Activated naive CD4-positive, alpha-beta T cell treated with anti-CD3 and anti-CD28 coated beads, Interleukin-2, amount 50 U/mL, for 16 hours (primary cell): ENCODE measurements at regions not wholly inside any gene's neighbourhood (a gene's known extent, or its start where the extent isn't known, plus 50 kb on each side); places are given as distances from the start of the nearest gene placed in this dataset.
"Not testable (repeated sequence)": the region's sequence is repeated elsewhere in the genome, so short reads cannot be mapped to it uniquely, and the experiment has no call there.

ENCODE experiments used
- DNase-seq: peaks from one replicate; pipeline ENCODE4 v3.0.0-alpha.2; 2020

DNA sequence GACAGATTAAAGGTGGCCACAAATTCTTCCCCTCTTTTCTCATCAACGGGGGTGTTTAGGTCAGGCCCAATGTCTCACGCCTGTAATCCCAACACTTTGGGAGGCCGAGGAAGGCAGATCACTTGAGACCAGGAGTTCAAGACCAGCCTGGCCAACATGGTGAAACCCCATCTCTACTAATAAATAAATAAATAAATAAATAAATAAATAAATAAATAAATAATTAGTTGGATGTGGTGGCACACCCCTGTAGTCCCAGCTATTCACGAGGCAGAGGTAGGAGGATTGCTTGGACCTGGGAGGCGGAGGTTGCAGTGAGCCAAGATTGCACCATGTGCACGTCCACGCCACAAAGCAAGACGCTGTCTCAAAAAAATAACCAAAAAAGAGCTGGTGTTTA is 180.7 kb downstream of the FASLG start:
- not testable (repeated sequence) for DNase-seq

DNA sequence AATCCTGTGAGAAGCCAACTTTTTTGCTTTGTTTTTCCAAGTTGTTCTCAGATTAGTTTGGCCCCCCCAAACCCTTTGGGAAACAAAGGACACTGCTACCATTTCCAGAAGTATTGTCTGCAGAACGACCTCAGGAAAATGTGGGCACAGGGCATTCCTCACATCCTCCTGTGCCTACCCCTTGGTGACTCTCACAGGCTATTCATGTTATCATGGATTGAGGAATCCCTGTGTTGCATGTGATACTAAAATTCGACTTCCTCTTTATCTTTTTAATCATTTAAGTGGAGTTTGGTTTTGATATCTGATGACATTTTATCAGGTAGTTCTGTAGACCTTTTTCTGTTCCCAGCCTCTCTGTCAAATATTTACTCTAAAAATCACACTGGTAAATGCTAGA is 184.5 kb downstream of the FASLG start:
- no peak for DNase-seq

DNA sequence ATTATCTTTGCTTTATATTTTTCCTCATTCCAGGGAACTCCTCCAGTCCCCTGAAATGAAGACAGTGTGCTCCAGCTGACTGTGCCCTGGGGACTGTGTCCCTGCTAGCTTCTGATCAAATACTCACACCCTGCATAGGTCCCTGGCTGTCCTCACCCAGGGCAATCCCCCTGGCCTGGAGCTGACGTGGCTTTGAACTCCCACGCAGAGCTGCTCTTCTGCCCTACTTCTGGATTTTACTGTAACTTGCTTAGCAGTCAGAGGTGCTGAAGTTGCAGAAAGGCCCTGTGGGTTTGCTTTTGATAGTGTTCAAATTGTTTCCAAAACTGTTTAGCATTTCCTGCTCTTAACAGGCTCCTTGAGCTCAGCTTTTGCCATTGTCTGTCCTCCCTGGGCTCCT is 186.5 kb downstream of the FASLG start:
- DNase-seq: peak; percentile 52

DNA sequence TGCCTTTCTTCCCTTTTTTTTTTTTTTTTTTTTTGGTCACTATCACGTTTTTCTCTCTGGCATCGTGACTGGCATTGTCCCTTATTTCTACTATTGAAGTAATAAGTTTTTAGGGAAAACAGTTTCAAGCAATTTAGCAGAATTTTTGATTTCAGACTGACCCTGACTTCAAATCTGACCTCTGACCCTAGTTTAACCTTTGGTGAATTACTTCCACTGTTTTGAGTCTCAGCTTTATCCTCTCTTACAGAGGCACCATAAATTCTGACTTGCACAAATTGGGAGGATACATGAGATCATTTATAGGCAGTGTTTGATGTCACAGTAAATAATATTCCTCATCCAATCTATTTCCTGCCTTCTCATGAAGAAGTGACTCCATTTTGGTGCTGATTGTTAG is 187.0 kb downstream of the FASLG start:
- no peak for DNase-seq

DNA sequence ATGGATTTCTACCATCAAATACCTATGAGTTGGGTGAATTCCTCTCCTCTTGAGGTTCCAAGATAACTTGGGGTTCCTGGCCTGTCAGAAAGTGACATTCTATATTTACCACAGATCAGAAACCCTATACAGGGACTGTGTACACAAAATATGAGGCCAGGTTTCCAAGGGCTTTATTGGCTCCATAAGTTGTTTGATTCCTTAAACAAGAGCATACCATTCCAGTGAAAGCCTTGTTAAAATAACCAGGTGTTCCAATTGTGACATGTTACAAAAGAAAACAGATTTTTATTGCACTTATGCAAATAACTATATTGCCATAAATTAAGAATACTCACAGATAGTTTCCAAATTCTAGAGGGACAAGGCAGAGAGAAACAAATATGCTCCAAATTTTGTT is 188.9 kb downstream of the FASLG start:
- DNase-seq: not testable (repeated sequence)

DNA sequence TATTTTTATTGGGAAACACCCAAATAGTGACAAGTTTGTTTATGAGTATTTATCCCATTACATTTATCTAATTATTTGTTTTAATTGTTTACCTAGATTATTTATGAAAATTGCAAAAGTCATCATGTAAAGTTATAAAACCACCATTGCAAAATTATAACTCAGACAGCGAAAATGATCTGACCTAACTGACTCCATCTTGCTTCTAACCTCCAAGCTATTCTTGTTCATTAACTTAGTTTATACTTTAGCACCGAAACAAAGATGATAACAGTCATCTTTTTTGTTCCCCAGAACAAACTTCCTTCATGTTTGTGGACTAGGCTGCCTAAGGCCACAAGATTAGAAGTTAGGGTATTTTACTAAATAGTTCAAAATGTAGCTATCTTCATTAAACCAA is 190.8 kb downstream of the FASLG start:
- no peak for DNase-seq

DNA sequence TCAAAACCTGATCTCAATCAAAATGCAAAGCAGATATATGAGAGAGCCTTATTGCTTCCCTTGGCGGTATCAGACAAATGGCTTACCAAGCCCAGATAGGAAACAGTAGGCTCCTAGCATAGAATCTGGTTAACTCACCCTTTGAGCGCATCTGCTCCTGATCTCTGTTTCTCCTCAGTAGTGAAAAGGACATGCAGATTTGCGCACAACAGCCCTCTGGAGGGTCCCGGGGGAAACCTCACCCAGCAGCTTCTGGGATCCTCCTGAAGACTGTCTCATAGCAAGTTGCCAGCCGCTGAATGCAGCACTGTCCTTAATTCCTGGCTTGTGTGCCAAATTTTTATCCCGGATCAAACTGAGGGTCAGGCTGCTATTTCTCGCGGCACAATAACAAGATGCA is 192.2 kb downstream of the FASLG start:
- DNase-seq: no peak

DNA sequence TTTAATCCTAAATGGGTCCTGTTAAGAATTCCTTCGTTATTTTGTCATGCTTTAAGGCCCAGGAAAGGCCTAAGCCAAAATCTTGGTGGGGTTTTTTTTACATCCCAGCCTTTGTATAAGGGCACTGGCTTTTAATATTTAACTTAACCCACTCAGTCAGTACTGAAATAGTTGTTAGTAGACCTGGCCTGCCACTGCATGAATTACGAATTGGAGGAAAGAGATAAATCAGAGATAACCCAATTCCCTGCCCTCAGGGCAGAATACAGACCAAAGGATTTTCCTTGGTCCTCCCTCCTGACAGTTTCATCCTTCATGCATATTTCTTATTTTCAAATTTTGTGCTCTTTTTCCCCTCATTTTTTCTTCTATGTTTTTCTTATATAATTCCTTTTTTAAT is 193.0 kb downstream of the FASLG start:
- DNase-seq: no peak

DNA sequence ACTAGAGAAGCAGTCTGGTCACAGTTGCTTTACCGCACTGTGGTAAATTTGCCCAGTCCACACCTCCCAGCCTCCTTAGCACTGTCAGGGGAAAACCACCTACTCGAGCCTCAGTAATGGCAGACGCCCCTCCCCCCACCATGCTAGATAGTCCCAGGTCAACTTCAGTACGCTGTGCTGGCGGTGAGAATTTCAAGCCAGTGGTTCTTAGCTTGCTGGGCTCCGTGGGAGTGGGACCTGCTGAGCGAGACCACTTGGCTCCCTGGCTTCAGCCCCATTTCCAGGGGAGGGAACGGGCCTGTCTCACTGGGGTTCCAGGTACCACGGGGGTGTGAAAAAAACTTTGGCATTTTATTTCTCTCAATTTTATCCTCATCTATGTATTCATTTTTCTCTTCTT is 194.8 kb downstream of the TNFSF18 start:
- DNase-seq: not testable (repeated sequence)

DNA sequence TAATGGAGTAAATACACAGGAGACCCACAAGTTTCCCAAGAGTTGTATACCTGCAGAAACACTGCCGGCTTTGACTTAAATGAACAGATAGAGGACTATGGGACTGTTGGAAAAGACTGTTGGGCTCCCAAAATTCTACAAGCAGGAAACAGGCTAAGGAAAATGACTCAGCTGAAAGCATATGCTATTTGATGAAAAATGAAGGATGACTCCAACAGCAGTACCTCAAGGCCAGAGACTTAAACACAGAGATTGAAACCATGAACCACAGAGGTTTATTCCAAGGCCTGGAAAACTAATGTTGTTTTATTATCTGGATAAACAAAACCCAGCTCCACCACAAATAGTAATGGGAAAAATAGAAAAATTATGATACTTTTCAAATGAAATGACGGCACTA is 187.7 kb downstream of the TNFSF18 start:
- no peak for DNase-seq

DNA sequence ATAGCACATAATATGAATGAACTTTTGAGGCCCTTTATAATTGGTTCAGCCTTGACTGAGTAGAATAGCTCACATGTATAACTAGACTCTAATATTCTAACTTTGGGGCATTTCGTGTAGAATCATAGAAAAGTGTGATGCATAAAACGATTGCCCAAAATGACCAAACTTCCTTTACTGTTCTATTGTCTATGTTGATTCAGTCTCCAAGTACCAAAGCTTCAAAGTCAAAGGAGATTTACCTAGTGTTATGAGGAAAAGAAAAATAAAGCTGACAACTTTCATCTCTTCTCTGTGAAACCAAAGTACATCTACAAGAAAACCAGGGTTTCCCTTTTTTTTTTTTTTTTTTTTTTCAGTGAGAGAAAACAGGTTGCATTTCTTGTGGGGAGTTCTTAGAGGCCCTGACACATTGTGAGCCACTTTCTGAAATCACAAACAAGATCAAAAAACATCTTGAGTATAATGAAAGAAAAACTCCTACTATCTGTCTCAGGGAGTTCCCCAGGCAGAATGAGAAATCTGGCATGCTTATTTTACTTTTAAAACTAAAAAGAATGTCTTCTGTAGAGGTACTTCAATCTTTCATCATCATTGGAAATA is 183.4 kb downstream of the TNFSF18 start:
- no peak for DNase-seq

DNA sequence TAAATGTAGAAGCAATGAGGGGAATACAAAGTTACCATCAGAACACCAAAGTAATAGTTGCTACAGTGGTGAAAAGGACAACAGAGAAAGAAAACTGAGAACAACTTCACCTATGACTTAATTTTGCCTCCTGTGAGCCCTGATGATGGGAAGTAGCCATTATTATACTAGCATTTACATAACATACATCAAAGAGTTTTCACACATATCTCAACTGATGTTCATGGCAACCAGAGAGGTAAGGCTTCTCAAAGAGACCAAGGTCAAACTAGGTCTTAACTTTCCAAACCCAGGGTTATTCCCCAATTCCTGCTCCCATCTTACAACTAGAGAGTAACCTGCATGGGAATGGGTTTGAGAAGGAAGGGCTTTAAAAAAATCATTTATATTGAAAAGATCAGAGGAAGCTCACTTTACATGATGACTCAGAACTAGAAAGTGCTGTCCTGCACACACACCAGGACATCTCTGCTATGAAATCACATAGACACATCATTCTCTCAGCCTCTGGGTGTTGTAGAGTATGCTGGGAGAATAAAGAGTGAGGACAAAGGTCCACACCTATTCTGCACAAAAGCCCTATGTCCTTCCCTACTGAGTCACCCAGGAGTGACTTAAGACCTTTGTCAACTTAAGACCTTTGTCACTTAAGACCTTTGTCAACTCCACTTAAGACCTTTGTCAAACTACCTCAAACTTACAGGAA is 179.7 kb downstream of the TNFSF18 start:
- no peak for DNase-seq

DNA sequence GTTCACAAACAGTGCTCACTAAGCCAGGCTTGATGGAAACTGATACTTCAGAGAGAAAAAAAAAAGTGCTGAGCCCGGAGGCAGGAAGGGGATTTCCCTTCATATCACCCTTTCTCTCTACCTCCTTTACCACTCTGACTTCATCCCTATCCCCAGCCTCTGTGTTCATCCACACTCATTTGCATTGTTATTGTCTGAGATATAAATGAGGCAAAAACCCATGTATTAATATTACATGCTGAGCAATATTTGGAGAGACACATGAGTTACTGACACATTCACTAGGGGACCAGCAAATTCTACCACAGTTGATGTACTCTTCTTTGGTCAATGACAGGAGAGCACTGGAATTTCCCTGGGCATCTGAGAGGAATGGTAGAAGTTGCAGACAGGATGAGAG is 175.8 kb downstream of the TNFSF18 start:
- DNase-seq: no peak

DNA sequence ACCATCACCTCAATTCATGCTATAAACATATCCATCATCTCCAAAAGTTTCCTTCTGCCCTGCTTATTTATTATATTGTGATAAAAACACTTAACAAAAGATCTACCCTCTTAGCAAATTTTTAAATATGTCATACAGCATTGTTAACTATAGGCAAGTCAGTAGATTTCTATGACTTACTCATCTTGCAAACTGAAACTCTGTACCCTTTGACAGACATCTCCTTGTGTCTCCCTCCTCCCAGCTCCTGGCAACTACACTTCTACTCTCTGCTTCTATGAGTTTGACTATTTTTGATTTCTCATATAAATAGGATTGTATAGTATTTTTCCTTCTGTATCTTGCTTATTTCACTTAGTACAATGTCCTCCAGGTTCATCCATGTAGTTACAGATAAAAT is 174.8 kb downstream of the TNFSF18 start:
- DNase-seq: no peak

DNA sequence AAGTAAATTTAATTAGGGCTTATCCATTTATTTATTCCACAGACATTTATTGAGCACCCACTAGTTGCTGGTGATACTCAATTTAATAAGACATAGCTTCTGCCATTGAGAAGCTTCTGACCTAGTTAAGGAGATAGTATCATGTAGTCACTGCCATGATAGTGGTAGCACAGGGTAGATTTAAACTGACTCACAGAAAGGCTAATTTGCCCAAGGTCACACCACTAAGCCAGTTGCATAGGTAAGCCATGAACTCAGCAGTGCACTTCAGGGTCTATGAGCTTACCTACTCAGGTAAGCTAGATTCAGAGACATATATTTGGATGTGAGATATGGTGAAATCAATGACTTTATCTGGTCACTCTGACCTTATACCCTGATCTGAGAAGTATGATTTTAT is 168.4 kb downstream of the TNFSF18 start:
- DNase-seq: no peak

DNA sequence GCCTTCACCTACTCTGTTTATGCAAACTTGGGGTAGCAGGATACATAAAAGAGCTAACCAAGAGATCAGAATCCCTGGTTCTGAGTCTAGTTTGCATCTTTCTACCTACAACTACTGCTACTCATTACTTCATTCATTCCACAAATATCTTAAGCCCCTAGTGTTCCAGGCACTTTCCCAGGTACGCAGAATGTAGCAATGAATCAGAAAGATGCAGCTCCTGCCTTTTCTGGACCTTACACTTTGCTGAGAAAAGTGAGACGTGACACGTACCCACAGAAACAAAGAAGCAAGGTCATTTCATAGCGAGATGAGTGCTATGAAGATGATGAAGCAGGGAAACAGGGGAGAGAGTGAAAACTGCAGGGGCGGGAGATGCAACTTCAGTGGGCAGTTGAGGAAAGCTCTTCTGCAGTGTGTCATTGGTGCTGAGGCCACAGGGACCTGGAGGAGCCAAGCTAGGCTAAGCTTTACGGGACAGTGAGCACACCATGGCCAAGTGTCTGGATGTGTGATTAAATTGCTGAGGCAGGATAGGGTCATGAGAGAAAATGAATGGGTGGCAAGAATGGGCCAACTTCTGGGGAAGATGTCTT is 167.9 kb downstream of the TNFSF18 start:
- DNase-seq: no peak

DNA sequence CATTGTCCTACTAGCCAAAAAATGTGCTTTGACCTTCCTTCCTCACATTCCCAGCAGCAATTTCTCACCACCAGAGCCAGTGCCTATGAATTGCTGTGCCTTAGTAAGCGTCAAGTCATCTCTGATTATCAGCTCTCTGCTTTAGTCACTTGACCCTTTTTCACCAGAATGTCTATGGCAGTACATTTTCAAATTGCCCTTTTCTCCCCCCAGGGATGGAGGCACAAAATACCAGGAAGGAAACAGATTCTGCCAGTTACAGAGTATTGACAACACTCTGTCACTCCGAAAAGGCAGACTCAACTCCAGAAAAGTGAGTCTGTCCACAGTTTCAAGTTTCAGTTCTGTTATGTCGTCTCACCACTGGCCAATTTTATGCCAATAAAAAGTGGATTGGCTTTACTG is 167.4 kb downstream of the TNFSF18 start:
- no peak for DNase-seq

DNA sequence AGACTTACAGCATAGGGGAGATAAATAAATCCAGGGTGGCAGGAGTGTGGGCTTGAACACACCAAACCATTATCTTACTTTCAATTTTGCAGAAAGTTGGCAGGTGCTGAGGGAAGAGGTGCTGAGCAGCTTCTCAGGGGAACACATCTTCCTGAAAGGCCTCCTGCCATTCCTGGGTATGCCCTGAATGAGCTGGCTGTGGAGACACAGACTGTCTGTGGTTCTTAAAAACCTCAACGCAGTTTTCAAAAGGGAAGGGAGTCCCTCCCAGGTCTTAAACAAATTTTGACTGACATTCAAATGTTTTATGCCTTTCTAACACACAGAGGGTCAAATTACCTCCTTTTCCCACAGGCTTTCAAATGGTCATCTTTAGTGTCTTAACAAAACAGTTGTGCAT is 166.9 kb downstream of the TNFSF18 start:
- no peak for DNase-seq

DNA sequence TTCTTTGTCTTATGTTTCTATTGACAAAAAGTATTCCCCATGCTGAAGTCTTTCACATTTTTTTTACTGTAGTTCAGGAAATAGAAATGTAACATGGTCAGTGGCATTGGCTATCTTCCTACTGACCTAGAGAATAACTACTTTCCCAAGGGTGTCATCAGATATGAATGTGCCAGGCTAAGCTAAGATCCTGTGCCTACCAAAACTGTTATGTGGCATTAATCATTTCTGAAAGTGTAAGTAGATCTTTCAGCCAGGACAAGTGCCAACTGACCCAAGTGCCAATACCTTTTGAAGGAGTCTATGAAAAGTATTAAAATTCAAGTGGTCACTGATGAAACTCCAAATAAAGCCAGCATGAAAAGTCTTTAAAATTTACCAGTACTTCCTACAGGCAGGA is 165.3 kb downstream of the TNFSF18 start:
- DNase-seq: no peak

DNA sequence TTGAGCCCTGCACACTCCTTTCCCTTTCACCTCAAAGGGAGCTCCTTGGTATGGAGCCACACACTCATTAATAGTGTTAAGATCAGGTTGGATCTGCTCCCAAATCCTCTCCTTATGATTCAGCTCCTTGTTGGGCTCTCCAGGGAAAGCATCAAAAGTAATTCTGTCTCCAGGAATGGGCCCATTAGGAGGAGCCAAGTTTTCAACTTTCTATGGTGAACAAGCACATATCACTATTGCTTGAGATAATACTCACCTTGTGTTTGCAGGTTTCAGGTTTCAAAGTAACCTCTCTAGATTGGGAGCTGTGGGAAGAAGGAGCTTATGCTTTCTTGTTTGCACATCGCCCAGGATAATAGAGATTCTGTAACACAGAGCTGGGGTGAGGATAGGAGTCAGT is 164.8 kb downstream of the TNFSF18 start:
- DNase-seq: no peak

DNA sequence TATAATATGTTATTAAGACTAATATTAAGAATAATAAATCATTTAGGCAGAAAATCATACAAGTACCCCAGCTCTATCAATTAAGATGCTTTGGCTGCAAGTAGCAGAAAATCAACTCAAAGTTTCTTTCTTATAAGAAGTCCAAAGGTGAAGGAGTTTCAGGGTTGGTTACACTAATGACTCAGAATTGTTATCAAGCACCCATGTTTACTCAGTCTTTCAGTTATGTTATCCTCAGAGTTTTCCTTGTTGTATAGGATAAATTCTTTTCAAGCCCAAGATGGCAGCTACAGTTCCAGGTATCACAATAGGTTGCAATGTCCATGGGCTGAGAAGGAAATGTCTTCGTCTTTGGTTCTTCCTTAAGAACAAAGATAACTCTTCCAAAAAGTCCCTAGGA is 163.6 kb downstream of the TNFSF18 start:
- no peak for DNase-seq

DNA sequence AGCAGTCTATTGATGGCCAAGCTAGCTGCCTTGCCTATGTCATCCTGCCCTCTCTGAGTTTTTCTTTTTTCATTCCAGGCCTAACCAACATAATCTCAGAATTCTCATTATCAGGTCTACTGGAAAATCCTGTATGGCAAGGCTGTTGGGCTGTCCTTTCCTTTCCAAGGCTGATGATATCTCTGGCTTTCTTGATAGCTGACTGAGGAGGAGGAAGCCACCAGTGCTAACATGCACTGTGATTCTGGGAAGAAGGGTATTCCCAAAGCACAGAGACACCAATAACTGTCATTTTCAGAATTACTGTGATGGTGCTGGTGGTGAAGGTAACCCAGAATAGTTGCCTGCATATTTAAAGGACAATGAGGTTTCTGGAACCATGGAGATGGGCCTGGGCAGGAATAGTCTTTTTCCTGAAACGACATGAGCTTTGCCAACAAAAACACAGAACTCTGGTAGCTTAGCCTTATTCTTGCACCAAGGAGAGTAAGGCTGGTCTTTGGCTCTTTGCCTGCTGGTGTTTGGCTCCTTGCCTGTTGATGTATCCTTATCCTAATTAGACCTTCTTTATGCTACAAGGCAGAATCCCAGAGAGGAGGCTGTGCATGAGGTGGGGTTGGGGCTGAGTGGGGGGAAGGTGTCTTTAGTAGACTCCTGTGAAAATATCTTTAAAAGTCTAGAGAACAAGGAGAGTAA is 157.4 kb downstream of the TNFSF18 start:
- DNase-seq: no peak

DNA sequence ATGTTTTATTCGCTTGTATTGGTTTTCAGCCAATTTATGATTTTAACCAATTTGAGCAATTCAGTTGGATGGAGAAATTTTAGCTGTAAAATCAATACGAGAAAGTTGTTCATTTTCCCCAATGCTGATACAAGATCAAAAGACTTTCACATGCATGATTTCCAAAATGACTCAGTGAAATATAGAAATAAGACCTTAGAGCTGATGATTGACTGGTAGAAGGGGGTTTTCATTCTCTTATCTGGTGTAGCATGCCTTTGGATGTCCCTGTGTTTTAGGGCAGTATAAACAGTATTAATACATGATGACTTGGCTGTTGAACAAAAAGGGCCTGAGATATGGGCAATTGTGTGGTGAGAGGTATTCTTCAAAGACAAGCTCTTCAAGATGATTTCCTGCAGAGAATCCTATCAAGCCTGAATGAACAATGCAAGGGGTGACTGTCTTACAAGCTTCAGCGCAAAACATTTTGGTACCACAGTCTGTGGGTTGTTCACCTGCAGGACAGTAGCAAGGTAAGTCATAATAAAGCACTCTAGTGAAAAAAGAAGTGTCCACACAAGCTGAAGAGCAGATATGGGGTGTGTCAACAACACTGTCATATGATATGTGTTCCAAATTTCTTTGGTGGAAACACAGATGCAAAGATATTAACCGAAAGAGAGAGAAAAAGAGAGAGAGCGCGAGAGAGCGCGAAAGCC is 156.2 kb downstream of the TNFSF18 start:
- peak; percentile 14 for DNase-seq
